GM12874 (cell line): ENCODE measurements at regions not wholly inside any gene's neighbourhood (a gene's known extent, or its start where the extent isn't known, plus 50 kb on each side); places are given as distances from the start of the nearest gene placed in this dataset.

Experiments
- CTCF ChIP-seq: IDR thresholded peaks from 2 replicates; pipeline ENCODE4 v1.5.1; 2011; ENCODE audit warnings: low read depth, mild to moderate bottlenecking, control low read depth, low read length, moderate library complexity; ENCODE audit not compliant: insufficient read depth

DNA sequence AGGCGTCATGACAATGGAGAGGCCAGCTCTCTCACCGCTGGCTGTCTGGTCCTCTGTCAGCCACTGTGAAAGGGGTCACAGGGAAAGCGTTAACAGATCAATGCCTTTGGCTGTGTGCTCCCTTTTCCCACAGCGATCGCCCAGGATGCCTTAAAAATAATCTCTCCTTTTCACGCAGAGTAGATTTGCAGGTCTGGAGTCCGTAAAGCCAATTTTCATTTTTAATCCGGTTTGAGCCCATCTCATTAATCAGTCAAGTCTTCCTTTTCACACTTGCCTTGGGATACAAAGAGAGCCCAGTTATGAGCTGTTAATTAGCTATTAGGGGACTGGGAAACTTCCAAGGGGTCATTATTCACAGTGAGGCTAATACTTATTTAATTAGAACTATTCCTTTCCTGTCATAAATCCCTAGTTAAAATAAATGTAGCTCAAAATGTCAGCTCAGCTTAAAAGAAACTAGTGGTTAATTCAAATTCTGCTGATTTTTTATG is 104.3 kb upstream of the RASGRP1 start:
- no peak for TF ChIP-seq CTCF

DNA sequence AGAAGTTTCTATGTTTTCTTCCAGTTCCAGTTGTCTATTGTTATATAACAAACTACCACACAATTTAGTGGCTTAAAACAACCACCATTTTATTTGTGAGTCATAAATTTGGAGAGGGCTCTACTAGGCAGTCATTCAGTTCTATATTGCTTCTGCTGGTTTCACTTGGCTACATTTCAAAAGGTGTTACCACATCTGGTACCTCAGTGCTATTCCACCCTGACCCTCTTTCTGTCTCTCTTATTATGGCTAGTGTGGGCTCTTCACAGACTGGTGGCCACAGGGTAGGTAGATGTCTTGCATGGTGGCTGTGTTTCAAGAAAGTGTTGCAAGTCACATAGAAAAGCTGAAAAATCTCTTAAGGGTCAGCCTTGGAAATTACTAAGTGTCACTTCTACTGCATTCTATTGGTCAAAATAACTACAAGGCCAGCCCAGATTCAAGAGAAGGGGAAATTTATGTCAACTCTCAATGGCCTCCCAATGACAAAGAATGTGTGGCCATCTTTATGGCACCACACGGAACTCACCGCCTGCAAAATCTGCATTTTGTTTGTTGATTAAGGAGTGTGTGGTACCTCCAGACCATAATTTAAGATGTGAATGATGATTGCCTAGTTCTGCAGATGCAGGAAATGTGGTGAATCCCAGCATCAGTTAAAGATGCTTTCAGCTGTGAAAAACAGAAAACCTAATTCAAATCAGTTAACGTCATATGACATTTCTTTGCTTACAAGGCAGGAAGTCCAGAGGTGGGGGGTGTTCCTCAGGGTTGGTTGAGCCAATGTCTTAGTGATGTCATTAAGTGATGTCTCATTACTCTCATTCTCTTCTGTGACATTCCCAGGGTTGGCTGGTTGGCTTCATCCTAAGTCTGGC is 105.8 kb upstream of the RASGRP1 start:
- no peak for TF ChIP-seq CTCF

DNA sequence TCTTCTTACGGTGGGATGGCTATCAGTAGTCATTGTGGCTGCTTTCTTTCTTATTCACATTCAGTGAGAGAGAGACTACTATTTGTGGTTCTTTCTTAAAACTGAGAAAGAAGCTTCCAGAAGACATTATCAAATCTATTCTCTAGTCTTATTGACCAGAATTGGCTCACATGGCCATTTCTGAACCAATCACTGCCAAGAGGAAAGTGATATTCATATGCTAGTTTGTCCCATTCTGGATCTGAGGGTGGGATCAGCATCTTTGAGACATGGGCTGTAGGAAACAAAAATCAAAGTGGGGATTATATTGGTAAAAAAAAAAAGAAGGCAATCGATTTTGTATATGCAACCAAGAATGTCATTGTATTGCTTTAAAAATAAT is 106.4 kb upstream of the RASGRP1 start:
- no peak for TF ChIP-seq CTCF

- TF ChIP-seq CTCF = no peak
These were observed 107.2 kb upstream of the RASGRP1 start for GRCh38 chr15:38671675-38672254.

DNA sequence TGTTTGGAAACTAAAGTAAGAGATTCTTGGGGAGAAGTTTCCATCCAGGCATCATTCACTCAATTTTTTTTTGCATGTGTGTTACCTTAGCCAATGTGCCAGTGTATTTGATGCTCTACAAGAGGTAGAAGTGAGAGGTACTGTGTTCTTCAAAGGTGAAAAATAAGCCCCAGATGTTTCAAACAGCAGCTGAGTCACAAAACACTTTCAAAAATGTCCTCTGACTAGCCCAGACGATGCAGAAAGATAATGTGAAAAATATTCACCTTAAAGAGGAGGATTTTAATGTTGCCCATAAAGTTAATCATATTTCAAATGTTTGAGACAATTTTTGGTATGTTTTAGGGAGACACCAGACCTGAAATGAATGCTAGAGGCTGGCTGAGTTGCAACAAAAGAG is 107.7 kb upstream of the RASGRP1 start:
- TF ChIP-seq CTCF = no peak

DNA sequence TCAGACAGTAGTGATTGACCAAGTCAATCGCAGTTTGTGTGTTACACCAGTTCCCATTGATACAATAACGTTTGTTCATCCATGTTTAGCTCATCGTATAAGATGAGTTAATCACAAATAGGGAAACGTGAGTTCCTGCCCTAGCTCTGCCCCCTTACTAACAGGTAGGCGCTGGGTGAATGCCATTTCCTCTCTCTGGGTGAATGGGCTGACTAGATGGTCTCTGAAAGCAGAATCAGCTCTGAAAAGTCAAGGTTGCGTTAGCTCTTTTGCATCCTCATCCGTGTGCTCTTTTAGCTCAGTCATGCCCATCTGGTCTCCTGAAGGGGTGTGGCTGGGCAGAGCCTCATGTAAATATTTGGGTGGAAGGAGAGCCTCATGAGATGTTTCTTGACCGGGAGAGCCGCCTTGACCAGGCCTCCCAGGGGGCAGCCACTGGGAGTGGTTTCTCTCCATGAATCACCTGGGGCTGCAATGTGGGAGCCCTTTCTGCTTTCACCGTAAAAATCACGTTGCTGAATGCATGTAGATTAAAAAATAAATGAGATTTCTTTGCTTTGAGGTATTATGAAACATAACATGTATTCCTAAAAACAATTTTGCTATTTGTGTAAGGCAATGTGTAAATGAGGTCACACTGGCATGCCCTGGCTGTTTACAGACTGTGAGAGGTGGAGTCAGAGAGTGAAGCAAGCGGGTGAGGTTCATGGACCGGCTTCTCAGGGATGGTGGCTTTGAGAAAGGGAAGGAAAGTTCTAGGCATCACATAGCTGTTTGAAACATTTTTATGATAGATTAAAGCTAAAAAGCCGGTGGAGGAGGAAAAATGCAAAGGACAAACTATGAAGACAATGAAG is 108.4 kb upstream of the RASGRP1 start:
- no peak for TF ChIP-seq CTCF

DNA sequence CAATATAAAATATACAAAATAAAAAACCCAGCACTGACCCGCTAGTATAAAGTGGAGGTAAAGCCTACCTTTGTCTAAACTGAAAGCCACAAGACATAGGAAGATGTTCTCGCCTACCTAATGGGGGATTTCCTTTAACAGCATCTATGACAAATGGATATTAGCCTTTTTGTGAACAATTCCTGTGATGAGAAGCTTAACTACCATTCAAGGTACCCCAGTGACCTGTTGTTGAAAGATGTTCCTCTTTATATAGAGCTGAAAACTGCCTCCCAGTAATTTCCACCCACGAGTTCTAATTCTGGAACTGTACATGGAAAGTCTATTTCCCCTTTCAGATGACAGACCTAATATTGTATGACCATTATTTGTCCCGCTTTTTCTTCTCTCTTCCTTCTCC is 109.8 kb upstream of the RASGRP1 start:
- TF ChIP-seq CTCF = no peak
